ENCODE measurements at regions not wholly inside any gene's neighbourhood (a gene's known extent, or its start where the extent isn't known, plus 50 kb on each side); places are given as distances from the start of the nearest gene placed in this dataset.

- DNase-seq (ENCODE audit: low read depth, low spot score) = no peak
Observed at GRCh38 chr7:130878785-130879184, 144.8 kb upstream of the KLF14 start.

GRCh38 chr7:130879191-130879590 lies 145.2 kb upstream of the KLF14 start:
- DNase-seq (ENCODE audit: low read depth, low spot score) = no peak

- no peak for DNase-seq (ENCODE audit: low read depth, low spot score)
Observed at GRCh38 chr7:130880668-130881067, 146.7 kb upstream of the KLF14 start.

- no peak for DNase-seq (ENCODE audit: low read depth, low spot score)
Observed at GRCh38 chr7:130881091-130881798, 147.2 kb upstream of the KLF14 start.

- no peak for DNase-seq (ENCODE audit: low read depth, low spot score)
Observed at GRCh38 chr7:130881799-130882141, 147.8 kb upstream of the KLF14 start.

- DNase-seq (ENCODE audit: low read depth, low spot score) = no peak
Observed at GRCh38 chr7:130882396-130882795, 148.4 kb upstream of the KLF14 start.

- DNase-seq (ENCODE audit: low read depth, low spot score) = no peak
Observed at GRCh38 chr7:130883928-130884327, 149.9 kb upstream of the KLF14 start.

GRCh38 chr7:130884437-130885417 lies 150.7 kb upstream of the KLF14 start:
- no peak for DNase-seq (ENCODE audit: low read depth, low spot score)

- no peak for DNase-seq (ENCODE audit: low read depth, low spot score)
Observed at GRCh38 chr7:130886438-130887135, 152.6 kb upstream of the KLF14 start.

- no peak for DNase-seq (ENCODE audit: low read depth, low spot score)
Observed at GRCh38 chr7:130887182-130887956, 153.4 kb upstream of the KLF14 start.

- DNase-seq (ENCODE audit: low read depth, low spot score) = no peak
Observed at GRCh38 chr7:130887957-130888371, 154.0 kb upstream of the KLF14 start.

- no peak for DNase-seq (ENCODE audit: low read depth, low spot score)
Observed at GRCh38 chr7:130888468-130888867, 154.5 kb upstream of the KLF14 start.

- DNase-seq (ENCODE audit: low read depth, low spot score) = no peak
Observed at GRCh38 chr7:130890176-130891020, 156.4 kb upstream of the KLF14 start.

GRCh38 chr7:130891254-130892094 lies 157.5 kb upstream of the KLF14 start:
- no peak for DNase-seq (ENCODE audit: low read depth, low spot score)

- DNase-seq (ENCODE audit: low read depth, low spot score) = no peak
Observed at GRCh38 chr7:130893441-130893894, 159.5 kb upstream of the KLF14 start.

GRCh38 chr7:130894146-130894908 lies 160.3 kb upstream of the KLF14 start:
- no peak for DNase-seq (ENCODE audit: low read depth, low spot score)

GRCh38 chr7:130894909-130895750 lies 161.1 kb upstream of the KLF14 start:
- DNase-seq (ENCODE audit: low read depth, low spot score) = no peak

Measured in activated CD4-positive, CD25-positive, alpha-beta regulatory T cell treated with anti-CD3 and anti-CD28 coated beads, Interleukin-2, amount 50 U/mL, for 16 hours (primary cell).